GM19372 (cell line): ENCODE measurements at regions not wholly inside any gene's neighbourhood (a gene's known extent, or its start where the extent isn't known, plus 50 kb on each side); places are given as distances from the start of the nearest gene placed in this dataset.

Source experiments
- ATAC-seq: cut with Tn5 transposase; IDR thresholded peaks from one replicate; pipeline ENCODE4 v1.9.1; 2021; ENCODE audit warnings: mild to moderate bottlenecking, low read depth, moderate library complexity; ENCODE audit not compliant: unreplicated experiment

DNA sequence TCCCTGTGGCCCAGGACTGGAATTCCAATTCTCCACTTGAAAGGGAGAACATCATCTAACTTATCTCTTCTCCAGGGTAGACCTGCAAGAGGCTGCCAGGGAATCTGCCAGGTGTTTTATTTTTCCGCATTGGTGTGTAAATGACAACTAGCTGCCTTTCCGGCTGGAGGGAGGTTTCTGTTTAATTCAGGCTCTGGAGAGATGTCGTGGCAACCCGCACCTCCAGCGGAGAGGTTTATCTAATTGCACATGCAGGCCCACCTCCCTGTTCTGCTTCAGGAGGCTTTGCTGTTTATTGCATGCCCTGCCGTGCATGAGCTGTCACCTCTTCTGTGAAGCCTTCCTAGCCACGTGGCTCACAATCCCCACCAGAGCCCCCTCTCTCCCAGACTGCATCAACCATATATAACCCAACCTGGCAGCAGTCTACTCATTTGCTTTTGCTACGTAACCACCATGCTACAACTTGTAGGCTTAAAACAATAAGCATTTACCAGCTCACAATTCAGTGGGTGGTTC lies 151.6 kb downstream of the C1orf94 start:
- no peak for ATAC-seq

DNA sequence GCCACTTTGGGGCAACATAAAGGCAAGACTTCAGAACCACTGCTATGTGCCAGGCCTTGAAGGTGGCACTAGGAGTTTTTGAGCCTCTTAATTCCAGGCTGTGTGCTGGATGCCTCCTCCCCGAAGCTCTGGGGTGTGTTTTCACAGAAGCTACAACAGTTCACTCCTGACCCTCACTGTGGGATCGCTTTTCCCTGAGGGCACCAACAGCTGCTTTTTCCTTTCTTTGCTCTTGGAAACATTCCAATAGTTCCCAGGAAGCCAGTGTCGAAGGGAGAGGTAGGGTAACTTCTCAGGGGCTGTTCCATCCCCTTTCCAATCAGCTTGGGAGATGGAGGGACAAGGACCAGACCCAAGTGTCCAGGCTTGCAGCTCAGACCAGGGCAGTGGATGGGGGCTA lies 153.4 kb downstream of the C1orf94 start:
- no peak for ATAC-seq

DNA sequence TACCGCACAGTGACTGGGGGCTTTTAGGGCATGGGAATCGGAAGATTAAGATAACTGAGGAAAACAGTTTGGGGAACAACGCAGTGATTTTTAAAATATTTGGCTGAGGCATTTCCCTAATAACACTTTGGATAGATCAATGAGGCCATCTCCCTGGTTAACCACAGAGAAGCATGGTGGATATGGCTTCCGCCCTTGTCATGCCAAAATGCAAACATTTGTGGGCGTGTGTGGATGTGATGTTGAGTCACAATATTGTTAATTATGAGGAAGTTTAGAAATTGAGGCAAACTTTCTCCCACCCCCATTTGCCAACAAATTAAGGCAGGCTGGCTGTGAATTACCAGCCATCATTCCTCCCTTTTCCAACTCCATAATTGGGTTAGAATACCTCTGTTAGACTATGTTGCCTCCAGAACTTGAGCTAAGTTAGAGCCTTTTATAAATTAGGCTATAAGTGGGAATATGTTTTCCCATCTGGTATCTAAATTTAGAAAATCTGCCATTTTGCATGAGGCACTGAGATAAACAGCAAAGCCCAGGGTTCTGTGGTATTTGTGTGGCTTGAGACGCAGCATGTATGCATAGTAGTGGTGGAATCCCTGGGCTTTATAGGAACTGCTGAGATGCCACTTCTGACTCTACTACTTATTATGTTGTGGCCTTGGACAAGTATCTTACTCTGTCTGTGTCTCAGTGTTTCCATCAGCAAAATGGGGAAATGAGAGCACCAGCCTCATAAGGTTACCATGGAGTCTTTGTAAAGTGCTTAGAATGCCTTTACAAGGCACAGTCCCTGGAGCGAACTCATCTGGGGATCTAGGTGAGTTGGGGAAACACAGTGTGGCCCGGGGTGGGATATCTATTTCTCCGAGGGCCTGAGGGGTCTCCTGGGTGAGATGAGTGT lies 154.6 kb downstream of the C1orf94 start:
- ATAC-seq = no peak

DNA sequence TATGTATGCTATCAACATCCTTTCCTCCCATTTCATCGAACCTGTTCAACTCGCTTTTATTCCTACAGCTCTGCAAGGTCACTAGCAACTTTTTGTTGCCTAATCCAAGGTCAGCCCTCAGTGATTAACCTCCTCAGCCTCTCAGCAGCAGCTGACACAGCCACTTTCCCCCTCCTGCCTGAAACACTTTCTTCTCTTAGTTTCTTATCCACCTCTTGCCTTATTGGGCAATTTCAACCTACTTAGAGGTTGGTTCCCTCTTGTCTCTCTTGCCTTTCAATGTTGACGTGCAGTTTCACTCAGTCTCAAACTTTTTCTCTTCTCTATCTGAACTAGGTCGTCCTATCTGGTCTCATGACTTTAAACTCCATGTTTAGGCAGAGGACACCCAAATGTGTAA lies 156.3 kb downstream of the C1orf94 start:
- ATAC-seq = no peak

DNA sequence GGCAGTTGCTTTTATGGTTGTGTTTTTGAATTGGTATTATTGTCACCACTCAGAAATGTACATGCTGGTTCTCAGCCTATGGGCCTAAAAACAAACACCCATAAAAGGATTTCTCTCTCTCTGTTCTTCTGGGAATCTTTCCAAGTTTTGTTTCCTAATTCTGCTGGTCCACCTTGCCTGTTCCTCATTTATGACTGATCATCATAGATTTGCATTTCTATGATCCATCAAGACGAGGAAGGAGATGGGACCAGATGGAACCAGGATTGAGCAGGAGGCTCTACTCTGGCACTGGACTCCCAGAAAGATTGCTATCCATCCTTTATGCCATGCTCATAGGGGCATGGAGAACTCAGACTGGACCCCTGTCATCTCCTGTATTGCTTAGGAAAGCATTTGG lies 162.2 kb downstream of the C1orf94 start:
- ATAC-seq = no peak

DNA sequence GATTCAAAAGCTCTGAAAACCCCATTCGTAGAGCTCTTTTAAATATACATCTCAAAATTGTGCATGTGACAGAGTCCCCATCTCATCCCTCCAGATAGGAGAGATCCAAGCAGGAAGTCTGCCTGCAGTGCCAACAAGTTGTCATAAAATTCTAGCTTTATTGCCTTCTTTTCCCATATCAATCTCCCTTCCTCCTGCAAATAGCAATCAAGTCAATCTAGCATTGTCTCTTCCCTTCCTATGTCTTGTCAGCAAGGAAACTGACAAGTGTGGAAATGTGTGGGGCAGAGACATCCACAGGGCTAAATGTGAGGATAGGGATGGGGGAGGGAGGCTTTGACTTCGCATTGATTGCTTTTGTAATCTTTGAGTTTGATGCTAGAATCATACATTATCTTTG lies 165.2 kb downstream of the C1orf94 start:
- no peak for ATAC-seq

DNA sequence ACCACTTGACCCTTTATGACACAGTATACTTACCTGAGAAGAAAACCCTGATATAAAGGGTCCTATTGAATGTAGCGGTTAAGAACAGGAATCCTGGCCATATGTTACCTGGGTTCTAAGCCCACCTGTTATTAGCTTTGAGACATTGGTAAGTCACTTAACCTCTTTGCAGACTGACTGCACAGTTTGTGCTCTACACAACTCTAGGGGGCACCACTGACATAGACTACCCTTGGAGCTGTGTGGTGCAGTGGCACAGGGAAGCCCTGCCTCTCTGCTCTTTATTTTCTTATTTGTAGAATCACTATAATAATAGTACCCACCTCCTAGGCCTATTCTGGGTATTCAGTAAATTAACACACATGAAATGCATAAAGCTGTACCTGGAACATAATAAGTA lies 165.6 kb downstream of the C1orf94 start:
- ATAC-seq = no peak

DNA sequence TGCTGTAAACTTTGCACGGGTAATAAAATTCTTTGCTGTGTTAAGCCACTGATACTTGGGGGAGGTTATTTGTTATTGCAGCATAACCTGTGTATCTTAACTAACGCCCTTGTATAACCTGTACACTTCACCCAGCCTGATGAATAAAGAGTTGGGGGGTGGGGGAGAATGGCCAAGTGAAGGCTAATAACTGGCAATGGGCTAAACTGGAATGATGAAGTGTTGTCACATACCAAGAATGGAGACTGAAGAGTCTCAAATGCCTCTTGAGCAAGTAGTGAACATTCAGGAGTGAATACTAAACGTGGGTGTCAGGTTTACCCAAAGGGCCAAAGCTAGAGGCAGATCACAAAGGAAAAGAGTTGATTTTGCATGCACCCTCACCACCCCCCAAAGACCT lies 169.4 kb downstream of the C1orf94 start:
- ATAC-seq = no peak

DNA sequence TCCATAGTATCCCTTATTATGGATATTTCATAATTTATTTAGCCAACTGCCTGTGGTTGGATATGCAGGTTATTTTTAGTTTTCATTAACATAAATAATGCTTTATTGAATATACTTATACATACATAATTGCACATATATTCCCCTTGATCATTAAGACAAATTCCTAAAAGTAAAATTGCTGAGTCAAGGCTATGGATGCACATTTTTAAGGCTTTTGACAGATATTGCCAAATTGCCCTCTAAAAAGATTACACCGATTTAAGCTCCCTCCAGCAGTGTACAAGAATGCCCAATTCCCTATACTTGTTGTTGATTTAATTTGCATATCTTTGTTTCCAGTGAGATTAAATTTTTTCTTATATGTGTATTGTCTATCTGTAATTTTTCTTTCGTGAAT lies 176.7 kb downstream of the C1orf94 start:
- ATAC-seq = no peak

DNA sequence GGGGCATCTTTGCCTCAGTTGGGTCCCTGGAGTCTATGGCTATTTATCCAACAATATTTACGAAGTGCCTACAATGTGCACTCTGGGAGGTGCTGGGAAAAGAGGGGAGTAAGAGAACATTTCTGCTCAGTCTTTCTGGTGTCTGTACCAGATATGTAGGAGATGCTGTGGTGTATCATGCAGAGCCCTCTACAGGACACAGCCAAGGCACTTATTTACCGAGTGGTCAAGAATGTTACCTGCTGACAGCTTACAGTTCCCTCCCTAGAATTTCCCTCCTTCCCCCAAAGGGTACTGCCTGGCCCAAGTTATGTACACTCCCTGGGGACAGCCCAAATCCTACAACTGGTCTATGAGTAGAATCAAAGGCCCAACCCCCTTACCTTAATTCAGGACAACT lies 177.7 kb downstream of the C1orf94 start:
- ATAC-seq = no peak

DNA sequence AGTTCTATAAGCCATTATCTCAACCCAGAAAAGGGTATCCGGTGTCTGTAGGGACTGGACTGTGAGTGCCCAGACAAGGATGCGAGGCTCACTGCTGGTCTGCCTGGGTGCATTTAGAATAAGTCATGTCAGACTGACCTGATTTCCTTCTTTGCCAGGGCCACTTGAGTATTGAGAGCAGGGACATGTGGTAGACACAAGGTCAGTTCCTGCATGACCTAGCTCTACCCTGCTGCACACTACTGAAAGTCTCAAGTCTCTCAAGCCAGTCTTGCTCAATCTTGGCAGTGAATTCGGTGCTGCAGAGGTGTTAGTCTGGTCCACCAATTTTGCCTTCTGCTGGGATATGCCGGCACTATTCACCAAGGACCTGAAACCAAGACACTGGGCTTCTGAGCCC lies 180.1 kb downstream of the C1orf94 start:
- no peak for ATAC-seq

DNA sequence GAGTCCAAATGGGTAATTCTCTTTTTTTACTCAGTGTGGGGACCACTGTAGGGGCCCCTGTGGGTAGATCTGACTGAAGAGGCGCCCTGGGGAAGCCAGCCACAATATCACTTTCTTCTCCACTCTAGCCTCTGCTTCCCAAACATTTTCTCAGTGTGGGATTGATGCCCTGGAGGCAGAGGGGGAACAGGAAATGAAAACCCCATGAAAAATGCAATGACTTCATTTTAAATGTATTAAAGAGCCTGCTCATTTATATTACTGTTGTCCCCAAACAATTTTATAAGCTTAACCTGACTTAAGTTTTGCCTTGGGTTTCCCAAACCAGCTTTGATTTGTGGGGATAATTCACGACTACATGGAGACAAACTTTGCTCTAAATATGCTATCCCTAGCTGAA lies 181.9 kb downstream of the C1orf94 start:
- no peak for ATAC-seq

DNA sequence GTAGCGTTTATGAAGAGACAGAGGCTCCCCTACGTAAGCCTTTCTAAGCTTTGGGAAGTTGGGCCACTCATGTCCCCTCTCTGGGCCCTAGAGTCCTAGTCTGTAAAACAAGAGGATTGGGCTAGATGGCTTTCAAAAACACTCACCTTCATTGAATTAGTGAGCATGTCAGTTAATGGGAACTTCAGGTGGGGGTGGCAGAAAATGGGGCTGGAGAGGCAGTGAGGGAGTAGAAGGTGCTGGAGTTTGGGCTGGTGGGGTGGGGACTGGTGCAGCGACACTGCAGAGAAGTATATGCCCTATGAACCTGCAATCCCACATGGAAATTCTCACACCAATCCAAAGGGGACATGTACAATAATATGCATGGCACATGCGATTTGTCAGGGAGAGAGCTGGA lies 182.7 kb downstream of the C1orf94 start:
- no peak for ATAC-seq

DNA sequence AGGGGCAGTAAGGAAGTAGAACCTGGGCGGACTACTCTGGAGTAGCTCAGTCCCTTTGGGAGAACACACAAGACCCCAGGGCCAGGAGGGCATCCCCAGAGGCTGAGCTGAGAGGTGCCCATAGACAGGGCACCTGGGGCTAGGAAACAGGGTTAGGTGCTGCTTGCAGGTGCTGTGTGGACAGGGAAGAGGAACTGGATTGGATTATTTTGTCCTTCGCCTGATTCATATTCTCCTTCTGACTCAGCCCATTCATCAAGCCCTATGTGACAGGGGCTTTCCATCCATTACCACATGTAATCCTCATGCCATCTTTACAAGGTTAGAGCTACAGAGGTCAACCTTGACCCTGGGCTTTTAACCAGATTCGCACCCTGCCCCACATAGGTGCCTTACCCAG lies 183.9 kb downstream of the C1orf94 start:
- no peak for ATAC-seq

DNA sequence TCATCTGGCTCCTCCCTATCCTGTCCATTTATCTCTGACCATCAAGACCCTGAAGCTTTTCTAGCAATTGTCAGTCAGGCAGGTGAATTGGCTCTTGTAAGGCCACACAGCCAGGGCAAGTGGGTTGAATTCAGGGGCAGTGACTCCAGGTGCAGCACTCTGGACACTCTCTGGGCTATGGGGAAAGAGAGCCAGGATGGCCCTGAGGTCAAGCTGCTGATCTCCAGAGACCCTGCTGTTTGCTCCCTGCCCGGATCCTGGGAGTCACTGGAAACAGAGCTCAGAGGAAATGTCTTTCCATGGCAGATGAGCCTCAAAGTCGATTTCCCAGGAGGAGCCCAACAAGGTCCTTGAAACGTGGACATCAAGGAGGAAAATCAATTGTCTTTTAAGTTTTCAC lies 184.4 kb downstream of the C1orf94 start:
- ATAC-seq = no peak

DNA sequence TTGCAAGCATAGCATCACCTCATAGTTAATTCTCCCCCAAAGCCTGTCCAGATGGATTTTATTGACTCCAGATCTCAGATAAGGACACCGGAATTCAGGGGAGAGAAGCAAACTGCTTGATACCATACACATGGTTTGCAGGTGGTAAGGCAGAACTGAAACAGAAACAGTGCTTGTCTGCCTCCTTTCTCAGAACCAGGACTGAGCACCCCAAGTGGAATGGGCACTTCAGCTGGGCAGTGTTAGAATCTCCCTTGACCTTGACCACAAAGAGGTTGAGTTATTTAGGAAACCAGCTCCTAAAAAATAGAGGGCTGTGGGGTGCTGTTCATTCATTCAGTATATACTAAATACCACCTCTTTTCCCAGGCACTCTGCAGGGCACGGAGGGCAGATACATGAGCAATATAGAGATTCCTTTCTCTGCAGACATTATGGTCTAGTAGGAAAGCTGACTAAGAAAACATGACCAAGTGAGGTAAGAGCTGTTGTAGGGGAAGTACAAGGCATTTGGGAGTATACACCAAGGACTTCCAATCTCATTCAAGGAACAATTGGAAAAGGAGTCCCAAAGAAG lies 185.2 kb downstream of the C1orf94 start:
- no peak for ATAC-seq

DNA sequence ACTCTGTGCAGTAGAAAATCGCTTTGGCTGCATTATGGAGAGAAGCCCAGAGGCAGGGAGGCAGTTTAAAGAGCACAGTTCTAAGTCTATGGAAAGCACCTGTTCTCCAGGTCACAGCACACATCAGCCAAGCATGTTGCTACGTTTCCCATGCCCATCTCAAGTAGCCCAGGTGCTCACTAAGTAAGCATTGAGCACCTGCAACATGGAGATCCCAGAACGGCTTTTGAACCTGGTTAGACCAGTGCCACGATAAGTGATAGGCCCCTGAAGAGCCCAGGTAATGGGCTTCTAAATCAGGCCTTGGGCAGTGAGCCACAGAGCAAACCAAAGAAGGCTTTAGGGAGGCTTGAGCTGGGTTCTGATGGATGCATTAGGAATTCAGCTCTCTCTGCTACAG lies 186.2 kb downstream of the C1orf94 start:
- ATAC-seq = no peak

DNA sequence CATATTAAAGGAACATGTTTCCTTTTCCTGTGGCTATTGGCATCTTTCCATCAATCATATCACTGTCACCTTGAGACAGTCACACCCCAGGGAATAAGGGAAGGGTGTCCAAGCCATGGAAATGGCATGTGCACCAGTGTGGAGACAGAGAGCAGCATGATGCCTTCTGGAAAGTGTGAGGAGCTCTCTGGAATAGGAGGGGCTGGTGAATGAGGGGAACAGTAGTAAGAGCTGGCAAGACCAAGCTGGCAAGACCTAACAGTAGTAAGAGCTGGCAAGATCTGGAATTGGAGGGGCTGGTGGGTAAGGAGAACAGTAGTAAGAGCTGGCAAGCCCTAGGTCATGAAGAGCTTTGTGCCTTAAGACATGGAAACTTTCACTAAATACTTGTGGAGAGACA lies 186.7 kb downstream of the C1orf94 start:
- no peak for ATAC-seq

DNA sequence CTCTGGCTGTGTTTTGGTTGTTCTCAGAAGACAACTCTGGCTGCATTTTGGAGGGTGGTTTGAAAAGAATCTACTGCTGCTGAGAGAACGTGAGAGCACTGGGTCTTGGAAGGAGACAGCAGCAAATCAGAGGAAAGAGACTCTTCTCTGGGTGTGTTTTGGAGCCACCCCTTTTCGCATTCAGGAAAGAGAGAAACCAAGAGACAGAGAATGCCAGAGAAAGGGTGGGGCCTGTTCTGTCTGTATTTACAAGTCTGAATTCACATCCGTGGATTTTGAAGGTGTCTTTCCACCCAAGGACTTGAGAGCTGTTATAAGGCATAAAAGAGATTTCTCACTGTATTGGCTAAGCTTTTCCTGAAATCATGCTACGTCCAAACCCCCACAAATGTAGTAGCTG lies 187.2 kb downstream of the C1orf94 start:
- no peak for ATAC-seq

DNA sequence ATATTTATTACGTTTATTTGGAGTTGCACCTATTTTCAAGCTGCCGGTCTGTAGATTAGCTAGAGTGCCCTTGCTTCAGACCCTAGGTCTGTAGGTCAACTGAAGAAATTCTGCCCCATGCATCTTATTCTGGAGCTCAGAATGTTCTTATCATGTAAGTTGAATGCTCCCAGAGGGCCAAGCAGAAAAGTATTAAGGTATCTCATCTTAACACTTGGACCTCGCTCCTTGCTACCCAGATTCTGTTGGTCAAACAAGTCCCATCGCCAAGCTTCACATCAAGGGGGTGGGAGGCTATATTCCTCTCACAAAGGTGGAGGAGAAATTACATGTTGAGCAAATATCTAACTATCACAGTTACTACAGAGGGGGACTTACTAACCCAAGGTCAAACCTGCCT lies 187.7 kb downstream of the C1orf94 start:
- no peak for ATAC-seq

DNA sequence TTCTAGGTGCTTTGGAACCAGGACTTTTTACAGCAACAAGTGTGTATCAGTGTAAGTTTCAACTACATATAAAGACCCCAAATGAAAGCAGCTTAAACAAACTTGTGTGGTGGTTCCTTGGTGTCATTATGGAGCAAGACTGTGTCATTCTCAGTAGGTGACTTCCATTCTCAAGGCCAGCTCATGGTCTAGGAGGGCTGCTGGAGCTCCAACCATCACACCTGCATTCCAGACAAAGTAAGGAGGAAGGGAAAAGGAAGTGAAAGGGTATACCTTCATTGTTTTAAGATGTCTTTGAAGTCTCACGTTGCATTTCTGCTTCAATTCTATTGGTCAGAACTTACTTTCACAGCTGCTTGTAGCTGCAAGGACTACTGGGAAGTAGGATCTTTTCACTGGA lies 188.6 kb downstream of the C1orf94 start:
- ATAC-seq = no peak
